A549 (cell line): ENCODE measurements at regions not wholly inside any gene's neighbourhood (a gene's known extent, or its start where the extent isn't known, plus 50 kb on each side); places are given as distances from the start of the nearest gene placed in this dataset.

Source experiments
- ATAC-seq, 2 experiments: fragments of 200-7000 bp in 1 of 2; fragments of >200 bp in 1 of 2; cut with Nextera tagmentation in 1 of 2; cut with Tn5 transposase in 1 of 2; 3 replicates each; pipeline versions ENCODE4 v1.8.0 to v1.9.1; 2018 to 2020; ENCODE audit warnings: mild to moderate bottlenecking in 1 of 2, moderate library complexity in 1 of 2
- CTCF ChIA-PET: fragments of 300-600 bp; sonication (Branson Sonifier 250); formaldehyde crosslinking; extraction: SDS; loops from one replicate; lab custom pipeline; 2021; ENCODE audit warnings: antibody characterized with exemption, inconsistent platforms; lab: Yijun Ruan, JAX
- POLR2A ChIA-PET: fragments of 350-600 bp; formaldehyde crosslinking; extraction: SDS; loops from one replicate; lab custom pipeline; 2021; ENCODE audit warnings: antibody characterized with exemption, inconsistent platforms; lab: Yijun Ruan, JAX
- DNase-seq, 2 experiments: peaks; one replicate each; pipeline versions ENCODE4 v3.0.0 to v3.0.0-alpha.2; 2011 to 2016; ENCODE audit warnings: low read depth in 1 of 2, low spot score in 1 of 2
- FAIRE-seq: peaks from 2 replicates; lab custom pipeline; 2011; peaks lifted over from hg19 to GRCh38; lab: Jason Lieb, UNC
- H3K27ac ChIP-seq, 2 experiments: fragments of >200 bp; sonication (Bioruptor Twin); formaldehyde crosslinking; 3 replicates each; pipeline ENCODE4 v1.5.1; 2016 to 2017
- H3K4me1 ChIP-seq: fragments of >200 bp; sonication (Bioruptor Twin); formaldehyde crosslinking; 3 replicates; pipeline ENCODE4 v1.6.1; 2016
- H3K4me2 ChIP-seq: fragments of >200 bp; sonication (Bioruptor Twin); formaldehyde crosslinking; 3 replicates; pipeline ENCODE4 v1.6.1; 2016
- H3K4me3 ChIP-seq: fragments of >200 bp; sonication (Bioruptor Twin); formaldehyde crosslinking; 3 replicates; pipeline ENCODE4 v1.5.1; 2016
- H3K9me3 ChIP-seq: fragments of >200 bp; sonication (Bioruptor Twin); formaldehyde crosslinking; 3 replicates; pipeline ENCODE4 v1.6.1; 2016
- BHLHE40 ChIP-seq: IDR thresholded peaks from 2 replicates; pipeline ENCODE4 v1.6.1; 2012; ENCODE audit warnings: low read depth, low read length, inconsistent platforms
- CBX8 ChIP-seq: fragments of 200-600 bp; sonication (generic); IDR thresholded peaks from 2 replicates; pipeline ENCODE4 v1.6.1; 2016
- CEBPB ChIP-seq, 2 experiments: fragments of >200 bp in 1 of 2; sonication (Bioruptor Twin) in 1 of 2; formaldehyde crosslinking in 1 of 2; IDR thresholded peaks; 2 replicates each; pipeline ENCODE4 v1.6.1; 2012 to 2016
- CHD2 ChIP-seq: fragments of 150-350 bp; IDR thresholded peaks from 2 replicates; pipeline ENCODE4 v1.6.1; 2014; ENCODE audit warnings: low read length; ENCODE audit not compliant: partially characterized antibody
- EHMT2 ChIP-seq: fragments of 200-600 bp; sonication (generic); IDR thresholded peaks from 2 replicates; pipeline ENCODE4 v1.6.1; 2016; ENCODE audit warnings: antibody characterized with exemption, low read depth, mild to moderate bottlenecking, moderate library complexity
- ESRRA ChIP-seq: fragments of 150-350 bp; IDR thresholded peaks from 2 replicates; pipeline ENCODE4 v1.6.1; 2014; ENCODE audit warnings: mild to moderate bottlenecking, low read length, borderline replicate concordance
- FOSL2 ChIP-seq, 2 experiments: fragments of 450-650 bp in 1 of 2; fragments of >200 bp in 1 of 2; sonication (Bioruptor Twin) in 1 of 2; formaldehyde crosslinking; IDR thresholded peaks; 2 replicates each; pipeline versions ENCODE4 v1.5.0 to v1.6.1; 2016 to 2020; ENCODE audit warnings: mild to moderate bottlenecking in 1 of 2, moderate library complexity in 1 of 2
- FOXS1 ChIP-seq: fragments of 250-450 bp; sonication (Bioruptor Pico); IDR thresholded peaks from 2 replicates; pipeline ENCODE4 v1.5.0; 2020; ENCODE audit warnings: mild to moderate bottlenecking, moderate library complexity
- GATA3 ChIP-seq: IDR thresholded peaks from 2 replicates; pipeline ENCODE4 v1.6.1; 2012; ENCODE audit warnings: borderline replicate concordance
- HMGXB4 ChIP-seq: fragments of 250-450 bp; sonication (Bioruptor Pico); IDR thresholded peaks from 2 replicates; pipeline ENCODE4 v1.5.0; 2021; ENCODE audit warnings: mild to moderate bottlenecking, moderate library complexity, borderline replicate concordance
- JUN ChIP-seq, 2 experiments: fragments of >200 bp; sonication (Bioruptor Twin); formaldehyde crosslinking; IDR thresholded peaks; 2 replicates in 1 of 2; 3 replicates in 1 of 2; pipeline ENCODE4 v1.6.1; 2016 to 2017
- JUNB ChIP-seq: fragments of >200 bp; sonication (Bioruptor Twin); formaldehyde crosslinking; IDR thresholded peaks from 2 replicates; pipeline ENCODE4 v1.6.1; 2016
- KDM1A ChIP-seq: fragments of 200-600 bp; sonication (generic); IDR thresholded peaks from 2 replicates; pipeline ENCODE4 v1.6.1; 2016; ENCODE audit warnings: low read depth, mild to moderate bottlenecking
- KDM5A ChIP-seq: fragments of 200-600 bp; sonication (generic); IDR thresholded peaks from 2 replicates; pipeline ENCODE4 v1.6.1; 2016; ENCODE audit warnings: antibody characterized with exemption, mild to moderate bottlenecking
- MYC ChIP-seq: IDR thresholded peaks from 2 replicates; pipeline ENCODE4 v1.6.1; 2012; ENCODE audit warnings: mild to moderate bottlenecking, inconsistent platforms, low read length, improper control_type of control experiment, borderline replicate concordance
- NFE2L2 ChIP-seq: fragments of 150-350 bp; conservative IDR thresholded peaks from 2 replicates; pipeline ENCODE4 v1.6.1; 2014; ENCODE audit warnings: low read length
- POLR2A ChIP-seq: IDR thresholded peaks from 2 replicates; pipeline ENCODE4 v1.6.1; 2012; ENCODE audit warnings: mild to moderate bottlenecking, low read length
- RARB ChIP-seq: fragments of 250-450 bp; sonication (Bioruptor Pico); IDR thresholded peaks from 2 replicates; pipeline ENCODE4 v1.8.0; 2021; ENCODE audit warnings: mild to moderate bottlenecking, moderate library complexity
- REST ChIP-seq: fragments of 200-600 bp; sonication (generic); IDR thresholded peaks from 2 replicates; pipeline ENCODE4 v1.6.1; 2016; ENCODE audit warnings: antibody characterized with exemption, mild to moderate bottlenecking, moderate library complexity
- RFX5 ChIP-seq: fragments of 450-650 bp; IDR thresholded peaks from 2 replicates; pipeline ENCODE4 v1.7.1; 2014; ENCODE audit warnings: antibody characterized with exemption, mild to moderate bottlenecking, moderate library complexity
- RNF2 ChIP-seq: fragments of 200-600 bp; sonication (generic); IDR thresholded peaks from 2 replicates; pipeline ENCODE4 v1.6.1; 2016; ENCODE audit warnings: low read depth, mild to moderate bottlenecking, antibody characterized with exemption, moderate library complexity, borderline replicate concordance
- SMC3 ChIP-seq: fragments of >200 bp; sonication (Bioruptor Twin); formaldehyde crosslinking; IDR thresholded peaks from 3 replicates; pipeline ENCODE4 v1.6.1; 2018; ENCODE audit warnings: inconsistent platforms
- USF2 ChIP-seq: fragments of 450-650 bp; IDR thresholded peaks from 2 replicates; pipeline ENCODE4 v1.6.1; 2014; ENCODE audit warnings: antibody characterized with exemption
- ZSCAN20 ChIP-seq: fragments of 250-450 bp; sonication (Bioruptor Pico); IDR thresholded peaks from 2 replicates; pipeline ENCODE4 v1.8.0; 2022; ENCODE audit warnings: mild to moderate bottlenecking, moderate library complexity
- WGBS: methylation state at CpG from one replicate; pipeline ENCODE4 v1.1.6; 2017; ENCODE audit errors: missing lambda C conversion rate; 5-methylcytosine and 5-hydroxymethylcytosine counted together
- TF ChIP-seq, protein P1 (sequence below): IDR thresholded peaks from 2 replicates; pipeline ENCODE4 v1.6.1; 2012
- TF ChIP-seq, protein P2 (sequence below): IDR thresholded peaks from 2 replicates; pipeline ENCODE4 v1.6.1; 2012
- TF ChIP-seq, protein P3 (sequence below): fragments of >200 bp; sonication (Bioruptor Twin); formaldehyde crosslinking; IDR thresholded peaks from 3 replicates; pipeline ENCODE4 v1.6.1; 2016

DNA sequence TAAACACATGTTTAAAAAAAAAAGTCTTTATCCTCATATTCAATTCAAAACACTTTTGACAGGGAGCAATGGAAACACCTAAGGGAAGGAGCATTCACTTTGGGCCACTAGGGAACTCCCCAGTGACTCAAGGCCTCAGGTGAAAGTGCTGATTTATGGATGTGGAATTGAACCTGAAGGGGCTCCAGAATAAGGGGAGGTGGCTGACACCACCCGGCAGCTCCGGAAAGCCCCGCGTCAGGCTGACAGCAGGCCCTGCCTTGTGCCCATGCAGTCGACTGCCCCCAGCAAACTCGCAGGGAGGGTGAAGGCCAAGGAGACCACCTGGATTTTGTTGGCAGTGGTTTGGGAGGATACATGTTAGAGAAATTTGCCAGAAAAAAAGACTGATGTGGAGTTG is 275.3 kb upstream of the NCKAP5 start (continued):
- TF ChIP-seq CHD2 = no peak
- TF ChIP-seq KDM1A = no peak
- no peak for TF ChIP-seq USF2
- TF ChIP-seq POLR2A = no peak
- TF ChIP-seq, protein P1, sequence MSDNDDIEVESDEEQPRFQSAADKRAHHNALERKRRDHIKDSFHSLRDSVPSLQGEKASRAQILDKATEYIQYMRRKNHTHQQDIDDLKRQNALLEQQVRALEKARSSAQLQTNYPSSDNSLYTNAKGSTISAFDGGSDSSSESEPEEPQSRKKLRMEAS = no peak
- no peak for TF ChIP-seq RNF2
- TF ChIP-seq, protein P2, sequence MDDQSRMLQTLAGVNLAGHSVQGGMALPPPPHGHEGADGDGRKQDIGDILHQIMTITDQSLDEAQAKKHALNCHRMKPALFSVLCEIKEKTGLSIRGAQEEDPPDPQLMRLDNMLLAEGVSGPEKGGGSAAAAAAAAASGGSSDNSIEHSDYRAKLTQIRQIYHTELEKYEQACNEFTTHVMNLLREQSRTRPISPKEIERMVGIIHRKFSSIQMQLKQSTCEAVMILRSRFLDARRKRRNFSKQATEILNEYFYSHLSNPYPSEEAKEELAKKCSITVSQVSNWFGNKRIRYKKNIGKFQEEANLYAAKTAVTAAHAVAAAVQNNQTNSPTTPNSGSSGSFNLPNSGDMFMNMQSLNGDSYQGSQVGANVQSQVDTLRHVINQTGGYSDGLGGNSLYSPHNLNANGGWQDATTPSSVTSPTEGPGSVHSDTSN = no peak
- TF ChIP-seq, protein P3, sequence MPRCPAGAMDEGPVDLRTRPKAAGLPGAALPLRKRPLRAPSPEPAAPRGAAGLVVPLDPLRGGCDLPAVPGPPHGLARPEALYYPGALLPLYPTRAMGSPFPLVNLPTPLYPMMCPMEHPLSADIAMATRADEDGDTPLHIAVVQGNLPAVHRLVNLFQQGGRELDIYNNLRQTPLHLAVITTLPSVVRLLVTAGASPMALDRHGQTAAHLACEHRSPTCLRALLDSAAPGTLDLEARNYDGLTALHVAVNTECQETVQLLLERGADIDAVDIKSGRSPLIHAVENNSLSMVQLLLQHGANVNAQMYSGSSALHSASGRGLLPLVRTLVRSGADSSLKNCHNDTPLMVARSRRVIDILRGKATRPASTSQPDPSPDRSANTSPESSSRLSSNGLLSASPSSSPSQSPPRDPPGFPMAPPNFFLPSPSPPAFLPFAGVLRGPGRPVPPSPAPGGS = no peak

- FAIRE-seq (no peak), ATAC-seq (peak; percentile 85 to 93), DNase-seq (peak; percentile 62 to 64)
- CTCF ChIA-PET = interaction anchor here (0.7 to 4.7 kb wide), 57 partner anchors 10 to 1496 kb away, joined by 3 to 48 read pairs (median 4); partner anchors contain the start of gene NCKAP5
- H3K4me3 ChIP-seq = no peak overlapping the region
- peak overlapping the region; percentile 27; the same call in 1 of the 3 replicates for H3K4me2 ChIP-seq
- POLR2A ChIA-PET = interaction anchor here (1.2 kb wide), 1 partner anchor 1175 kb away, joined by 3 read pairs; no protein-coding TSS in a partner anchor
- 23% methylated on average over 9 of the region's 9 CpGs for WGBS
- H3K9me3 ChIP-seq = no peaks in the 10 kb centered on the region
- H3K4me1 ChIP-seq = peaks cover 18% of the 10 kb centered on the region; the same call in 1 of the 3 replicates
- H3K27ac ChIP-seq = peak overlapping the region; percentile 36 to 78; a peak in 5 of 6 replicates
- no peak for TF ChIP-seq FOXS1 (CRISPR knock-in tag)
- no peak for TF ChIP-seq ESRRA
- TF ChIP-seq CEBPB (IDR thresholded peaks at IDR 0.05) = no peak
- TF ChIP-seq CBX8 = no peak
- no peak for TF ChIP-seq KDM5A
- TF ChIP-seq SMC3 = peak; percentile 92
- no peak for TF ChIP-seq MYC
- no peak for TF ChIP-seq NFE2L2
- TF ChIP-seq JUNB = no peak
- no peak for TF ChIP-seq ZSCAN20
- no peak for TF ChIP-seq HMGXB4 (CRISPR knock-in tag)
- no peak for TF ChIP-seq FOSL2 (IDR thresholded peaks at IDR 0.05)
- no peak for TF ChIP-seq FOSL2 (CRISPR knock-in tag; IDR thresholded peaks at IDR 0.05)
- no peak for TF ChIP-seq REST
- TF ChIP-seq RFX5 = no peak
- no peak for TF ChIP-seq EHMT2
- no peak for TF ChIP-seq BHLHE40
- no peak for TF ChIP-seq USF2
- TF ChIP-seq JUN (IDR thresholded peaks at IDR 0.05) = no peak; a peak in 1 of 5 replicates
- TF ChIP-seq GATA3 = no peak
- no peak for TF ChIP-seq RARB (CRISPR knock-in tag)
Observed at GRCh38 chr2:133844214-133844892, 276.1 kb upstream of the NCKAP5 start.
